ENCODE measurements at regions not wholly inside any gene's neighbourhood (a gene's known extent, or its start where the extent isn't known, plus 50 kb on each side); places are given as distances from the start of the nearest gene placed in this dataset.
"Not testable (repeated sequence)": the region's sequence is repeated elsewhere in the genome, so short reads cannot be mapped to it uniquely, and the experiment has no call there.

GRCh38 chr4:29326004-29326403 is 1394.2 kb upstream of the PCDH7 start:
- no peaks in the 10 kb centered on the region for H3K36me3 ChIP-seq (ENCODE audit: control insufficient read depth in 1 of 2, insufficient read depth in 2 of 2, low read length in 2 of 2)
- H3K27ac ChIP-seq (ENCODE audit: low read length) = no peak overlapping the region
- H3K27me3 ChIP-seq (ENCODE audit: low read depth, low read length) = no peaks in the 10 kb centered on the region
- H3K4me3 ChIP-seq (ENCODE audit: low read depth in 1 of 2, low read length in 2 of 2) = no peak overlapping the region
- no peaks in the 10 kb centered on the region for H3K9me3 ChIP-seq (ENCODE audit: control insufficient read depth in 1 of 2, low read length in 2 of 2)
- no peaks in the 10 kb centered on the region for H3K4me1 ChIP-seq (ENCODE audit: control insufficient read depth in 1 of 2, insufficient read depth in 2 of 2, low read length in 2 of 2)

GRCh38 chr4:29326816-29327215 is 1393.4 kb upstream of the PCDH7 start:
- Histone ChIP-seq H3K27ac (ENCODE audit: low read length) (no peak overlapping the region), H3K36me3 (ENCODE audit: control insufficient read depth in 1 of 2, insufficient read depth in 2 of 2, low read length in 2 of 2) (no peaks in the 10 kb centered on the region), H3K27me3 (ENCODE audit: low read depth, low read length) (no peaks in the 10 kb centered on the region), H3K4me1 (ENCODE audit: control insufficient read depth in 1 of 2, insufficient read depth in 2 of 2, low read length in 2 of 2) (no peaks in the 10 kb centered on the region), H3K9me3 (ENCODE audit: control insufficient read depth in 1 of 2, low read length in 2 of 2) (no peaks in the 10 kb centered on the region), H3K4me3 (ENCODE audit: low read depth in 1 of 2, low read length in 2 of 2) (no peak overlapping the region)

GRCh38 chr4:29336861-29337260 is 1383.3 kb upstream of the PCDH7 start:
- Histone ChIP-seq H3K36me3 (ENCODE audit: control insufficient read depth in 1 of 2, insufficient read depth in 2 of 2, low read length in 2 of 2) (no peaks in the 10 kb centered on the region), H3K27ac (ENCODE audit: low read length) (no peak overlapping the region), H3K27me3 (ENCODE audit: low read depth, low read length) (no peaks in the 10 kb centered on the region), H3K4me3 (ENCODE audit: low read depth in 1 of 2, low read length in 2 of 2) (no peak overlapping the region), H3K4me1 (ENCODE audit: control insufficient read depth in 1 of 2, insufficient read depth in 2 of 2, low read length in 2 of 2) (no peaks in the 10 kb centered on the region), H3K9me3 (ENCODE audit: control insufficient read depth in 1 of 2, low read length in 2 of 2) (no peaks in the 10 kb centered on the region)

- Histone ChIP-seq H3K4me3 (ENCODE audit: low read depth in 1 of 2, low read length in 2 of 2) (no peak overlapping the region), H3K27me3 (ENCODE audit: low read depth, low read length) (no peaks in the 10 kb centered on the region), H3K4me1 (ENCODE audit: control insufficient read depth in 1 of 2, insufficient read depth in 2 of 2, low read length in 2 of 2) (no peaks in the 10 kb centered on the region), H3K27ac (ENCODE audit: low read length) (no peak overlapping the region), H3K9me3 (ENCODE audit: control insufficient read depth in 1 of 2, low read length in 2 of 2) (peaks cover 0 to 4% of the 10 kb centered on the region in 2 donors), H3K36me3 (ENCODE audit: control insufficient read depth in 1 of 2, insufficient read depth in 2 of 2, low read length in 2 of 2) (no peaks in the 10 kb centered on the region)
These were observed 1347.2 kb upstream of the PCDH7 start for GRCh38 chr4:29372971-29373370.

GRCh38 chr4:29375716-29376115 is 1344.5 kb upstream of the PCDH7 start:
- no peaks in the 10 kb centered on the region for H3K27me3 ChIP-seq (ENCODE audit: low read depth, low read length)
- H3K36me3 ChIP-seq (ENCODE audit: control insufficient read depth in 1 of 2, insufficient read depth in 2 of 2, low read length in 2 of 2) = no peaks in the 10 kb centered on the region
- H3K27ac ChIP-seq (ENCODE audit: low read length) = no peak overlapping the region
- H3K9me3 ChIP-seq (ENCODE audit: control insufficient read depth in 1 of 2, low read length in 2 of 2) = no peaks in the 10 kb centered on the region
- H3K4me1 ChIP-seq (ENCODE audit: control insufficient read depth in 1 of 2, insufficient read depth in 2 of 2, low read length in 2 of 2) = no peaks in the 10 kb centered on the region
- no peak overlapping the region for H3K4me3 ChIP-seq (ENCODE audit: low read depth in 1 of 2, low read length in 2 of 2)

GRCh38 chr4:29378237-29378636 is 1341.9 kb upstream of the PCDH7 start:
- H3K9me3 ChIP-seq (ENCODE audit: control insufficient read depth in 1 of 2, low read length in 2 of 2); H3K27ac ChIP-seq (ENCODE audit: low read length); H3K27me3 ChIP-seq (ENCODE audit: low read depth, low read length); H3K4me1 ChIP-seq (ENCODE audit: control insufficient read depth in 1 of 2, insufficient read depth in 2 of 2, low read length in 2 of 2); H3K36me3 ChIP-seq (ENCODE audit: control insufficient read depth in 1 of 2, insufficient read depth in 2 of 2, low read length in 2 of 2); H3K4me3 ChIP-seq (ENCODE audit: low read depth in 1 of 2, low read length in 2 of 2): not testable (repeated sequence)

- Histone ChIP-seq H3K4me3 (ENCODE audit: low read depth in 1 of 2, low read length in 2 of 2) (no peak overlapping the region), H3K27ac (ENCODE audit: low read length) (no peak overlapping the region), H3K27me3 (ENCODE audit: low read depth, low read length) (no peaks in the 10 kb centered on the region)
These were observed 1329.2 kb upstream of the PCDH7 start for GRCh38 chr4:29390921-29391320.

GRCh38 chr4:29405116-29405515 is 1315.1 kb upstream of the PCDH7 start:
- Histone ChIP-seq H3K27me3 (ENCODE audit: low read depth, low read length) (no peaks in the 10 kb centered on the region), H3K4me3 (ENCODE audit: low read depth in 1 of 2, low read length in 2 of 2) (no peak overlapping the region), H3K27ac (ENCODE audit: low read length) (no peak overlapping the region), H3K4me1 (ENCODE audit: control insufficient read depth in 1 of 2, insufficient read depth in 2 of 2, low read length in 2 of 2) (no peaks in the 10 kb centered on the region), H3K36me3 (ENCODE audit: control insufficient read depth in 1 of 2, insufficient read depth in 2 of 2, low read length in 2 of 2) (no peaks in the 10 kb centered on the region), H3K9me3 (ENCODE audit: control insufficient read depth in 1 of 2, low read length in 2 of 2) (no peaks in the 10 kb centered on the region)

More at GRCh38 chr4:29390921-29391320, 1329.2 kb upstream of the PCDH7 start:
- peaks cover 0 to 8% of the 10 kb centered on the region in 2 donors for H3K9me3 ChIP-seq (ENCODE audit: control insufficient read depth in 1 of 2, low read length in 2 of 2)
- H3K36me3 ChIP-seq (ENCODE audit: control insufficient read depth in 1 of 2, insufficient read depth in 2 of 2, low read length in 2 of 2) = no peaks in the 10 kb centered on the region
- no peaks in the 10 kb centered on the region for H3K4me1 ChIP-seq (ENCODE audit: control insufficient read depth in 1 of 2, insufficient read depth in 2 of 2, low read length in 2 of 2)

- no peaks in the 10 kb centered on the region for H3K36me3 ChIP-seq (ENCODE audit: control insufficient read depth in 1 of 2, insufficient read depth in 2 of 2, low read length in 2 of 2)
- H3K9me3 ChIP-seq (ENCODE audit: control insufficient read depth in 1 of 2, low read length in 2 of 2) = no peaks in the 10 kb centered on the region
- H3K4me3 ChIP-seq (ENCODE audit: low read depth in 1 of 2, low read length in 2 of 2) = no peak overlapping the region
- H3K4me1 ChIP-seq (ENCODE audit: control insufficient read depth in 1 of 2, insufficient read depth in 2 of 2, low read length in 2 of 2) = no peaks in the 10 kb centered on the region
- H3K27me3 ChIP-seq (ENCODE audit: low read depth, low read length) = no peaks in the 10 kb centered on the region
- H3K27ac ChIP-seq (ENCODE audit: low read length) = no peak overlapping the region
These were observed 1304.4 kb upstream of the PCDH7 start for GRCh38 chr4:29415771-29416170.

GRCh38 chr4:29423836-29424721 is 1296.1 kb upstream of the PCDH7 start:
- H3K4me3 ChIP-seq (ENCODE audit: low read depth in 1 of 2, low read length in 2 of 2) = no peak overlapping the region
- H3K36me3 ChIP-seq (ENCODE audit: control insufficient read depth in 1 of 2, insufficient read depth in 2 of 2, low read length in 2 of 2) = no peaks in the 10 kb centered on the region
- no peaks in the 10 kb centered on the region for H3K4me1 ChIP-seq (ENCODE audit: control insufficient read depth in 1 of 2, insufficient read depth in 2 of 2, low read length in 2 of 2)
- no peak overlapping the region for H3K27ac ChIP-seq (ENCODE audit: low read length)
- no peaks in the 10 kb centered on the region for H3K27me3 ChIP-seq (ENCODE audit: low read depth, low read length)
- no peaks in the 10 kb centered on the region for H3K9me3 ChIP-seq (ENCODE audit: control insufficient read depth in 1 of 2, low read length in 2 of 2)

GRCh38 chr4:29453303-29453820 is 1266.8 kb upstream of the PCDH7 start:
- Histone ChIP-seq H3K4me1 (ENCODE audit: control insufficient read depth in 1 of 2, insufficient read depth in 2 of 2, low read length in 2 of 2) (no peaks in the 10 kb centered on the region), H3K9me3 (ENCODE audit: control insufficient read depth in 1 of 2, low read length in 2 of 2) (no peaks in the 10 kb centered on the region), H3K27me3 (ENCODE audit: low read depth, low read length) (no peaks in the 10 kb centered on the region), H3K36me3 (ENCODE audit: control insufficient read depth in 1 of 2, insufficient read depth in 2 of 2, low read length in 2 of 2) (no peaks in the 10 kb centered on the region), H3K4me3 (ENCODE audit: low read depth in 1 of 2, low read length in 2 of 2) (no peak overlapping the region), H3K27ac (ENCODE audit: low read length) (no peak overlapping the region)

- no peak overlapping the region for H3K27ac ChIP-seq (ENCODE audit: low read length)
- no peaks in the 10 kb centered on the region for H3K9me3 ChIP-seq (ENCODE audit: control insufficient read depth in 1 of 2, low read length in 2 of 2)
- H3K4me3 ChIP-seq (ENCODE audit: low read depth in 1 of 2, low read length in 2 of 2) = no peak overlapping the region
- H3K4me1 ChIP-seq (ENCODE audit: control insufficient read depth in 1 of 2, insufficient read depth in 2 of 2, low read length in 2 of 2) = no peaks in the 10 kb centered on the region
- H3K27me3 ChIP-seq (ENCODE audit: low read depth, low read length) = no peaks in the 10 kb centered on the region
- H3K36me3 ChIP-seq (ENCODE audit: control insufficient read depth in 1 of 2, insufficient read depth in 2 of 2, low read length in 2 of 2) = no peaks in the 10 kb centered on the region
These were observed 1260.2 kb upstream of the PCDH7 start for GRCh38 chr4:29459926-29460325.
